ENCODE measurements at regions not wholly inside any gene's neighbourhood (a gene's known extent, or its start where the extent isn't known, plus 50 kb on each side); places are given as distances from the start of the nearest gene placed in this dataset.

GRCh38 chrX:122739770-122740169 lies 444.3 kb upstream of the GRIA3 start:
- no peak overlapping the region for H4K8ac ChIP-seq (ENCODE audit: low read depth, low read length)
- no peaks in the 10 kb centered on the region for H3K4me1 ChIP-seq (ENCODE audit: control insufficient read depth in 2 of 2, insufficient read depth in 1 of 2, low read depth in 1 of 2, low read length in 2 of 2)
- no peak overlapping the region for H3K27ac ChIP-seq (replicated peaks; ENCODE audit: low read length)
- H3K27me3 ChIP-seq (ENCODE audit: control insufficient read depth in 3 of 3, insufficient read depth in 3 of 3, low read depth in 1 of 3, low read length in 3 of 3): no peaks in the 10 kb centered on the region
- H2BK15ac ChIP-seq (ENCODE audit: low read length): no peak overlapping the region
- H3K9ac ChIP-seq (ENCODE audit: low read depth, low read length, poor library complexity): no peak overlapping the region
- H2BK5ac ChIP-seq (ENCODE audit: low read length): no peak overlapping the region
- no peak overlapping the region for H2AK5ac ChIP-seq (ENCODE audit: low read depth, low read length)
- no peak overlapping the region for H3K23ac ChIP-seq (ENCODE audit: low read depth, low read length, poor library complexity)
- H4K91ac ChIP-seq (ENCODE audit: low read depth, low read length, poor library complexity): no peak overlapping the region
- DNase-seq (ENCODE audit: low spot score): no peak
- H3K9me3 ChIP-seq (replicated peaks in 1 of 2; ENCODE audit: control insufficient read depth in 2 of 2, insufficient read depth in 1 of 2, low read depth in 1 of 2, low read length in 2 of 2): no peaks in the 10 kb centered on the region
- H2BK12ac ChIP-seq (ENCODE audit: low read length): no peak overlapping the region
- no peak overlapping the region for H3K18ac ChIP-seq (ENCODE audit: low read length)
- H3K79me1 ChIP-seq (ENCODE audit: low read depth, low read length): no peaks in the 10 kb centered on the region
- no peak overlapping the region for H3K4me3 ChIP-seq (ENCODE audit: low read length in 2 of 2)
- no peak overlapping the region for H2BK120ac ChIP-seq (ENCODE audit: low read depth, low read length)
- H3K36me3 ChIP-seq (replicated peaks in 1 of 2; ENCODE audit: control insufficient read depth in 2 of 2, insufficient read depth in 2 of 2, low read length in 2 of 2): no peaks in the 10 kb centered on the region
- H3K4me2 ChIP-seq (ENCODE audit: insufficient read depth, low read length, poor library complexity, severe bottlenecking): no peak overlapping the region
- H2AFZ ChIP-seq (ENCODE audit: low read length): no peak overlapping the region
- no peak overlapping the region for H3K14ac ChIP-seq (ENCODE audit: low read length)
- H3K4ac ChIP-seq (ENCODE audit: low read length): no peak overlapping the region
- WGBS, 2 donors (ENCODE audit: extremely low coverage in 2 of 2, insufficient read length in 2 of 2, insufficient replicate concordance in 1 of 2): no CpG with 5 or more reads among the region's 1 CpG

- Histone ChIP-seq H3K14ac (ENCODE audit: low read length) (no peak overlapping the region), H2BK5ac (ENCODE audit: low read length) (no peak overlapping the region), H3K18ac (ENCODE audit: low read length) (no peak overlapping the region), H2AFZ (ENCODE audit: low read length) (no peak overlapping the region), H3K4me3 (ENCODE audit: low read length in 2 of 2) (no peak overlapping the region), H4K8ac (ENCODE audit: low read depth, low read length) (no peak overlapping the region), H3K79me1 (ENCODE audit: low read depth, low read length) (no peaks in the 10 kb centered on the region), H3K27me3 (ENCODE audit: control insufficient read depth in 3 of 3, insufficient read depth in 3 of 3, low read depth in 1 of 3, low read length in 3 of 3) (no peaks in the 10 kb centered on the region), H3K27ac (replicated peaks; ENCODE audit: low read length) (no peak overlapping the region), H3K23ac (ENCODE audit: low read depth, low read length, poor library complexity) (no peak overlapping the region), H3K4me2 (ENCODE audit: insufficient read depth, low read length, poor library complexity, severe bottlenecking) (no peak overlapping the region), H3K4ac (ENCODE audit: low read length) (no peak overlapping the region), H3K9me3 (replicated peaks in 1 of 2; ENCODE audit: control insufficient read depth in 2 of 2, insufficient read depth in 1 of 2, low read depth in 1 of 2, low read length in 2 of 2) (no peaks in the 10 kb centered on the region), H2BK120ac (ENCODE audit: low read depth, low read length) (no peak overlapping the region), H2BK15ac (ENCODE audit: low read length) (no peak overlapping the region), H3K9ac (ENCODE audit: low read depth, low read length, poor library complexity) (no peak overlapping the region), H3K4me1 (ENCODE audit: control insufficient read depth in 2 of 2, insufficient read depth in 1 of 2, low read depth in 1 of 2, low read length in 2 of 2) (no peaks in the 10 kb centered on the region), H3K36me3 (replicated peaks in 1 of 2; ENCODE audit: control insufficient read depth in 2 of 2, insufficient read depth in 2 of 2, low read length in 2 of 2) (no peaks in the 10 kb centered on the region), H2BK12ac (ENCODE audit: low read length) (no peak overlapping the region), H4K91ac (ENCODE audit: low read depth, low read length, poor library complexity) (no peak overlapping the region), H2AK5ac (ENCODE audit: low read depth, low read length) (no peak overlapping the region)
- no peak for DNase-seq (ENCODE audit: low spot score)
- WGBS, 2 donors (ENCODE audit: extremely low coverage in 2 of 2, insufficient read length in 2 of 2, insufficient replicate concordance in 1 of 2): no CpG with 5 or more reads among the region's 3 CpGs
Measured at GRCh38 chrX:122770581-122770980, 413.5 kb upstream of the GRIA3 start.

- Histone ChIP-seq H3K4me2 (ENCODE audit: insufficient read depth, low read length, poor library complexity, severe bottlenecking) (no peak overlapping the region), H2BK5ac (ENCODE audit: low read length) (no peak overlapping the region), H3K27me3 (ENCODE audit: control insufficient read depth in 3 of 3, insufficient read depth in 3 of 3, low read depth in 1 of 3, low read length in 3 of 3) (no peaks in the 10 kb centered on the region), H3K18ac (ENCODE audit: low read length) (no peak overlapping the region), H4K91ac (ENCODE audit: low read depth, low read length, poor library complexity) (no peak overlapping the region), H2BK15ac (ENCODE audit: low read length) (no peak overlapping the region), H2AK5ac (ENCODE audit: low read depth, low read length) (no peak overlapping the region), H2BK12ac (ENCODE audit: low read length) (no peak overlapping the region), H3K9me3 (replicated peaks in 1 of 2; ENCODE audit: control insufficient read depth in 2 of 2, insufficient read depth in 1 of 2, low read depth in 1 of 2, low read length in 2 of 2) (no peaks in the 10 kb centered on the region), H3K4me1 (ENCODE audit: control insufficient read depth in 2 of 2, insufficient read depth in 1 of 2, low read depth in 1 of 2, low read length in 2 of 2) (no peaks in the 10 kb centered on the region), H3K4ac (ENCODE audit: low read length) (no peak overlapping the region), H3K27ac (replicated peaks; ENCODE audit: low read length) (no peak overlapping the region), H3K9ac (ENCODE audit: low read depth, low read length, poor library complexity) (no peak overlapping the region), H2BK120ac (ENCODE audit: low read depth, low read length) (no peak overlapping the region), H2AFZ (ENCODE audit: low read length) (no peak overlapping the region), H3K36me3 (replicated peaks in 1 of 2; ENCODE audit: control insufficient read depth in 2 of 2, insufficient read depth in 2 of 2, low read length in 2 of 2) (no peaks in the 10 kb centered on the region), H3K23ac (ENCODE audit: low read depth, low read length, poor library complexity) (no peak overlapping the region), H4K8ac (ENCODE audit: low read depth, low read length) (no peak overlapping the region), H3K79me1 (ENCODE audit: low read depth, low read length) (no peaks in the 10 kb centered on the region), H3K14ac (ENCODE audit: low read length) (no peak overlapping the region), H3K4me3 (ENCODE audit: low read length in 2 of 2) (no peak overlapping the region)
- WGBS, 2 donors (ENCODE audit: extremely low coverage in 2 of 2, insufficient read length in 2 of 2, insufficient replicate concordance in 1 of 2): no CpG with 5 or more reads among the region's 4 CpGs
- no peak for DNase-seq (ENCODE audit: low spot score)
Measured at GRCh38 chrX:122771933-122772332, 412.1 kb upstream of the GRIA3 start.

- Histone ChIP-seq H2BK15ac (ENCODE audit: low read length) (no peak overlapping the region), H2BK12ac (ENCODE audit: low read length) (no peak overlapping the region), H3K9ac (ENCODE audit: low read depth, low read length, poor library complexity) (no peak overlapping the region), H3K4me1 (ENCODE audit: control insufficient read depth in 2 of 2, insufficient read depth in 1 of 2, low read depth in 1 of 2, low read length in 2 of 2) (no peaks in the 10 kb centered on the region), H3K27me3 (ENCODE audit: control insufficient read depth in 3 of 3, insufficient read depth in 3 of 3, low read depth in 1 of 3, low read length in 3 of 3) (no peaks in the 10 kb centered on the region), H3K36me3 (replicated peaks in 1 of 2; ENCODE audit: control insufficient read depth in 2 of 2, insufficient read depth in 2 of 2, low read length in 2 of 2) (no peaks in the 10 kb centered on the region), H3K4me3 (ENCODE audit: low read length in 2 of 2) (no peak overlapping the region), H3K9me3 (replicated peaks in 1 of 2; ENCODE audit: control insufficient read depth in 2 of 2, insufficient read depth in 1 of 2, low read depth in 1 of 2, low read length in 2 of 2) (no peaks in the 10 kb centered on the region), H2BK120ac (ENCODE audit: low read depth, low read length) (no peak overlapping the region), H3K18ac (ENCODE audit: low read length) (no peak overlapping the region), H3K27ac (replicated peaks; ENCODE audit: low read length) (no peak overlapping the region), H4K8ac (ENCODE audit: low read depth, low read length) (no peak overlapping the region), H3K4me2 (ENCODE audit: insufficient read depth, low read length, poor library complexity, severe bottlenecking) (no peak overlapping the region), H2AK5ac (ENCODE audit: low read depth, low read length) (no peak overlapping the region), H3K23ac (ENCODE audit: low read depth, low read length, poor library complexity) (no peak overlapping the region), H4K91ac (ENCODE audit: low read depth, low read length, poor library complexity) (no peak overlapping the region), H2AFZ (ENCODE audit: low read length) (no peak overlapping the region), H3K14ac (ENCODE audit: low read length) (no peak overlapping the region), H3K4ac (ENCODE audit: low read length) (no peak overlapping the region), H3K79me1 (ENCODE audit: low read depth, low read length) (no peaks in the 10 kb centered on the region), H2BK5ac (ENCODE audit: low read length) (no peak overlapping the region)
- no CpG with 5 or more reads among the region's 3 CpGs for WGBS, 2 donors (ENCODE audit: extremely low coverage in 2 of 2, insufficient read length in 2 of 2, insufficient replicate concordance in 1 of 2)
- DNase-seq (ENCODE audit: low spot score): no peak
Measured at GRCh38 chrX:122777766-122778165, 406.3 kb upstream of the GRIA3 start.
